IMR-90 (cell line): ENCODE measurements at regions not wholly inside any gene's neighbourhood (a gene's known extent, or its start where the extent isn't known, plus 50 kb on each side); places are given as distances from the start of the nearest gene placed in this dataset.

ENCODE experiments used
- BHLHE40 ChIP-seq: fragments of 150-350 bp; IDR thresholded peaks from 2 replicates; pipeline ENCODE4 v1.6.1; 2016; ENCODE audit warnings: mild to moderate bottlenecking, low read depth, low read length
- CEBPB ChIP-seq: IDR thresholded peaks from 2 replicates; pipeline ENCODE4 v1.6.1; 2012; ENCODE audit warnings: low read depth, low read length, improper control_type of control experiment
- CHD1 ChIP-seq: IDR thresholded peaks from 2 replicates; pipeline ENCODE4 v1.6.1; 2012; ENCODE audit warnings: low read depth, low read length, improper control_type of control experiment
- CTCF ChIP-seq: conservative IDR thresholded peaks from 2 replicates; pipeline ENCODE4 v1.5.1; 2012; ENCODE audit warnings: mild to moderate bottlenecking, low read depth, low read length, improper control_type of control experiment
- FOS ChIP-seq: fragments of 150-350 bp; IDR thresholded peaks from 2 replicates; pipeline ENCODE4 v1.6.1; 2016; ENCODE audit warnings: low read depth, low read length
- MAFK ChIP-seq: IDR thresholded peaks from 2 replicates; pipeline ENCODE4 v1.6.1; 2012; ENCODE audit warnings: low read depth, low read length, improper control_type of control experiment
- MXI1 ChIP-seq: IDR thresholded peaks from 2 replicates; pipeline ENCODE4 v1.6.1; 2012; ENCODE audit warnings: low read depth, mild to moderate bottlenecking, low read length, moderate library complexity, borderline replicate concordance
- POLR2A ChIP-seq: IDR thresholded peaks from 2 replicates; pipeline ENCODE4 v1.6.1; 2012; ENCODE audit warnings: mild to moderate bottlenecking, low read depth, low read length
- RAD21 ChIP-seq: IDR thresholded peaks from 2 replicates; pipeline ENCODE4 v1.6.1; 2012; ENCODE audit warnings: low read length, improper control_type of control experiment
- RCOR1 ChIP-seq: IDR thresholded peaks from 2 replicates; pipeline ENCODE4 v1.6.1; 2012; ENCODE audit warnings: mild to moderate bottlenecking, low read length, improper control_type of control experiment; ENCODE audit not compliant: insufficient replicate concordance
- RFX5 ChIP-seq: IDR thresholded peaks from 2 replicates; pipeline ENCODE4 v1.8.0; 2012; ENCODE audit warnings: low read depth, mild to moderate bottlenecking, low read length, moderate library complexity
- SMC3 ChIP-seq: fragments of 150-350 bp; IDR thresholded peaks from 2 replicates; pipeline ENCODE4 v1.6.1; 2016; ENCODE audit warnings: low read depth, mild to moderate bottlenecking, antibody characterized with exemption, low read length, moderate library complexity

- TF ChIP-seq POLR2A (no peak), CTCF (no peak), BHLHE40 (no peak), RAD21 (no peak), SMC3 (no peak), CHD1 (no peak), MAFK (no peak), FOS (no peak), MXI1 (no peak), CEBPB (no peak), RFX5 (no peak), RCOR1 (no peak)
Measured at GRCh38 chr13:77437267-77437666, 98.2 kb upstream of the SCEL start.
